Adrenal gland (tissue), 9 donors: ENCODE measurements at regions not wholly inside any gene's neighbourhood (a gene's known extent, or its start where the extent isn't known, plus 50 kb on each side); places are given as distances from the start of the nearest gene placed in this dataset.

ENCODE experiments used
- DNase-seq, 7 donors: peaks; one replicate each; pipeline ENCODE4 v3.0.0-alpha.2; 2019 to 2020
- H3K27ac ChIP-seq, 5 donors: fragments of 200-600 bp; sonication (generic) in 4 of 5; 1 replicate in 3 of 5; 2 replicates in 2 of 5; pipeline versions ENCODE4 v1.5.1 to v1.8.0; 2016 to 2020; ENCODE audit warnings: mild to moderate bottlenecking in 1 of 5
- H3K27me3 ChIP-seq: fragments of 200-600 bp; 2 replicates; pipeline ENCODE4 v1.8.0; 2021
- H3K36me3 ChIP-seq, 2 donors: fragments of 200-600 bp; replicated peaks in 1 of 2; 1 replicate in 1 of 2; 2 replicates in 1 of 2; pipeline versions ENCODE4 v1.5.1 to v1.8.0; 2018 to 2022
- H3K4me1 ChIP-seq, 2 donors: fragments of 200-600 bp; replicated peaks in 1 of 2; 1 replicate in 1 of 2; 2 replicates in 1 of 2; pipeline versions ENCODE4 v1.5.1 to v1.8.0; 2018 to 2021
- H3K4me3 ChIP-seq, 4 donors: fragments of 200-600 bp; sonication (generic) in 3 of 4; one replicate each; pipeline ENCODE4 v1.5.1; 2016 to 2018
- H3K9me3 ChIP-seq, 3 donors: fragments of 200-600 bp; sonication (generic) in 1 of 3; replicated peaks in 1 of 3; 1 replicate in 2 of 3; 2 replicates in 1 of 3; pipeline versions ENCODE4 v1.5.1 to v1.8.0; 2016 to 2021
- CTCF ChIP-seq, 6 experiments: fragments of 450-650 bp in 4 of 6; fragments of 200-600 bp in 2 of 6; sonication (generic) in 1 of 6; IDR thresholded peaks; 1 replicate in 5 of 6; 2 replicates in 1 of 6; pipeline versions ENCODE4 v1.5.1 to v1.8.0; 2016 to 2021; ENCODE audit warnings: antibody characterized with exemption in 6 of 6, mild to moderate bottlenecking in 2 of 6, moderate library complexity in 1 of 6
- POLR2A ChIP-seq, 2 donors: fragments of 450-650 bp; IDR thresholded peaks; one replicate each; pipeline ENCODE4 v1.6.1; 2017; ENCODE audit warnings: antibody characterized with exemption in 2 of 2, mild to moderate bottlenecking in 2 of 2, moderate library complexity in 1 of 2
- WGBS, 4 donors: extraction: QIAGEN DNeasy Blood & Tissue Kit in 2 of 4; methylation state at CpG; one replicate each; pipeline versions ENCODE4 v1.1.5 to v1.1.7; 2013 to 2017; 5-methylcytosine and 5-hydroxymethylcytosine counted together
- intact Hi-C, 2 donors: fragments of 100-400 bp; cut with DNase I; formaldehyde crosslinking; loops; one replicate each; pipeline versions ENCODE4 v1.14.1 to v1.15.0; 2022 to 2023
- donor health status: healthy with polysubstance abuse.
- donor health status: Bipolar disorder and iron deficiency.
- donor health status: DM: yes; HTN: yes; CAD: no.
- donor health status: DM: no; HTN: no; CAD: no.
- donor health status: DM: no; HTN: no; CAD: no.

- Histone ChIP-seq H3K4me1 (no peaks in the 10 kb centered on the region), H3K27ac (no peak overlapping the region), H3K27me3 (no peaks in the 10 kb centered on the region), H3K4me3 (no peak overlapping the region), H3K36me3 (no peaks in the 10 kb centered on the region), H3K9me3 (no peaks in the 10 kb centered on the region)
- intact Hi-C loops: no loop called here
- TF ChIP-seq CTCF (IDR thresholded peaks at IDR 0.05): no peak
- no peak for TF ChIP-seq POLR2A (IDR thresholded peaks at IDR 0.05)
- 51 to 66% (median 62%) methylated on average over 2 of the region's 2 CpGs for WGBS, 4 donors
- DNase-seq: no peak
Observed at GRCh38 chr16:51733181-51733580, 582.1 kb upstream of the SALL1 start.

GRCh38 chr16:51731160-51731559 is 580.1 kb upstream of the SALL1 start:
- Histone ChIP-seq H3K27ac (no peak overlapping the region), H3K9me3 (no peaks in the 10 kb centered on the region), H3K36me3 (no peaks in the 10 kb centered on the region), H3K27me3 (no peaks in the 10 kb centered on the region), H3K4me1 (no peaks in the 10 kb centered on the region), H3K4me3 (no peak overlapping the region)
- no peak for DNase-seq
- 33 to 50% (median 48%) methylated on average over 4 of the region's 4 CpGs for WGBS, 4 donors
- intact Hi-C loops: no loop called here
- no peak for TF ChIP-seq POLR2A (IDR thresholded peaks at IDR 0.05)
- TF ChIP-seq CTCF (IDR thresholded peaks at IDR 0.05): no peak

- H3K27me3 ChIP-seq: no peaks in the 10 kb centered on the region
- 8 to 24% (median 12%) methylated on average over 8 of the region's 8 CpGs for WGBS, 4 donors
- no peaks in the 10 kb centered on the region for H3K36me3 ChIP-seq
- DNase-seq: no peak
- intact Hi-C loops: no loop called here
- H3K27ac ChIP-seq: no peak overlapping the region
- H3K4me1 ChIP-seq: no peaks in the 10 kb centered on the region
- no peaks in the 10 kb centered on the region for H3K9me3 ChIP-seq
- TF ChIP-seq POLR2A (IDR thresholded peaks at IDR 0.05): no peak
- TF ChIP-seq CTCF (IDR thresholded peaks at IDR 0.05): no peak
- H3K4me3 ChIP-seq: no peak overlapping the region
Observed at GRCh38 chr16:51723036-51723724, 572.1 kb upstream of the SALL1 start.

- TF ChIP-seq POLR2A (IDR thresholded peaks at IDR 0.05): no peak
- no peak for TF ChIP-seq CTCF (IDR thresholded peaks at IDR 0.05)
Observed at GRCh38 chr16:51722467-51722866, 571.4 kb upstream of the SALL1 start.

More at GRCh38 chr16:51722467-51722866, 571.4 kb upstream of the SALL1 start:
- H3K27ac ChIP-seq: no peak overlapping the region
- no peaks in the 10 kb centered on the region for H3K9me3 ChIP-seq
- intact Hi-C loops: no loop called here
- DNase-seq: no peak
- no peaks in the 10 kb centered on the region for H3K36me3 ChIP-seq
- no peaks in the 10 kb centered on the region for H3K27me3 ChIP-seq
- no peak overlapping the region for H3K4me3 ChIP-seq
- H3K4me1 ChIP-seq: no peaks in the 10 kb centered on the region
